PC-9 (cell line): ENCODE measurements at regions not wholly inside any gene's neighbourhood (a gene's known extent, or its start where the extent isn't known, plus 50 kb on each side); places are given as distances from the start of the nearest gene placed in this dataset.

Source experiments
- EZH2 ChIP-seq: fragments of 200-600 bp; sonication (generic); IDR thresholded peaks from 2 replicates; pipeline ENCODE4 v1.8.0; 2017; ENCODE audit warnings: antibody characterized with exemption, low read depth
- TF ChIP-seq, protein P1 (sequence below): fragments of 200-600 bp; sonication (generic); conservative IDR thresholded peaks from 2 replicates; pipeline ENCODE4 v1.6.1; 2017; ENCODE audit warnings: mixed run types, antibody characterized with exemption, mild to moderate bottlenecking, moderate library complexity

DNA sequence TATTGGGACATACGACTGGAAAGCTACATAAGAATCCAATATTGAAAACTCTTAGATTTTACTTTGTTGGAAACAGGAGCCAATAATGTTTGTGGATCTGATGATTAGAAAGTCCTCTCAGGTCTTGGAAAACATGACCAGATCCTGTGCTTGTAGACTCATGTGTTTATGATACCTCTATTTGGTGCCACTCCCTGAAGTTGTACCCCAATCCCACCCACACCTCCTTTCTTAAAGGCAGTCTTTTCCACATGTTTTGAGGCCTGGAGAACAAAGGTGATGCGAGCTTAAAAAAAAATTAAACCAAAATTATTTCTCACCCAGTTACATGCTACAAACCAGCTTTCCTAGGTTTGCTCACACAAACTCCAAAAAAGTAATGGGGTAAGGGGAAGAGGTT is 262.7 kb downstream of the PTTG2 start:
- TF ChIP-seq, protein P1, sequence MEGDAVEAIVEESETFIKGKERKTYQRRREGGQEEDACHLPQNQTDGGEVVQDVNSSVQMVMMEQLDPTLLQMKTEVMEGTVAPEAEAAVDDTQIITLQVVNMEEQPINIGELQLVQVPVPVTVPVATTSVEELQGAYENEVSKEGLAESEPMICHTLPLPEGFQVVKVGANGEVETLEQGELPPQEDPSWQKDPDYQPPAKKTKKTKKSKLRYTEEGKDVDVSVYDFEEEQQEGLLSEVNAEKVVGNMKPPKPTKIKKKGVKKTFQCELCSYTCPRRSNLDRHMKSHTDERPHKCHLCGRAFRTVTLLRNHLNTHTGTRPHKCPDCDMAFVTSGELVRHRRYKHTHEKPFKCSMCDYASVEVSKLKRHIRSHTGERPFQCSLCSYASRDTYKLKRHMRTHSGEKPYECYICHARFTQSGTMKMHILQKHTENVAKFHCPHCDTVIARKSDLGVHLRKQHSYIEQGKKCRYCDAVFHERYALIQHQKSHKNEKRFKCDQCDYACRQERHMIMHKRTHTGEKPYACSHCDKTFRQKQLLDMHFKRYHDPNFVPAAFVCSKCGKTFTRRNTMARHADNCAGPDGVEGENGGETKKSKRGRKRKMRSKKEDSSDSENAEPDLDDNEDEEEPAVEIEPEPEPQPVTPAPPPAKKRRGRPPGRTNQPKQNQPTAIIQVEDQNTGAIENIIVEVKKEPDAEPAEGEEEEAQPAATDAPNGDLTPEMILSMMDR: no peak
- TF ChIP-seq EZH2: no peak
